HuH-7 (cell line): ENCODE measurements at regions not wholly inside any gene's neighbourhood (a gene's known extent, or its start where the extent isn't known, plus 50 kb on each side); places are given as distances from the start of the nearest gene placed in this dataset.
A peak's percentile ranks its signal among the peaks of the same experiment; 100 is the strongest.

Experiments
- DNase-seq: peaks from one replicate; pipeline ENCODE4 v3.0.0; 2011; ENCODE audit warnings: low spot score

- DNase-seq, result no peak
Measured at GRCh38 chr6:167755461-167755860, 71.2 kb upstream of the AFDN start.

DNA sequence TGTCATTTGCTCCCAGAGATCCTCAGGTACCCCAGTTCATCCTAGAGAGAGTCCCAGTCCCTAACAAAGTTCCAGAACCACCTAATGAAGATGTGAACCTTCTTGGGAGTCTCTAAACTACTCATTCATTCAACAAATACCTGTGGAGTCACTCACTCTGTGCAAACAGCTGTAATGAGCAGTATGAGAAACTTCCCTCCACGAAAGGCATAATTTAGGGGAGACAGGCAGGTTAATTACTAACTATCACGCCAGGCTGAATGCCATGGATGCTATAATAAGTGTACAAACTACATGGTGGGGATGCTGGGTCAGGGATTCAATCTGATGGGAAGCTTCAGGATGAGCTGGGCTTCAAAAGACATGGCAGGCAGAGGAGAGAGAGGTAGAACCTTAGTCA is 70.1 kb upstream of the AFDN start:
- no peak for DNase-seq

GRCh38 chr6:167757249-167757648 is 69.5 kb upstream of the AFDN start:
- no peak for DNase-seq

DNA sequence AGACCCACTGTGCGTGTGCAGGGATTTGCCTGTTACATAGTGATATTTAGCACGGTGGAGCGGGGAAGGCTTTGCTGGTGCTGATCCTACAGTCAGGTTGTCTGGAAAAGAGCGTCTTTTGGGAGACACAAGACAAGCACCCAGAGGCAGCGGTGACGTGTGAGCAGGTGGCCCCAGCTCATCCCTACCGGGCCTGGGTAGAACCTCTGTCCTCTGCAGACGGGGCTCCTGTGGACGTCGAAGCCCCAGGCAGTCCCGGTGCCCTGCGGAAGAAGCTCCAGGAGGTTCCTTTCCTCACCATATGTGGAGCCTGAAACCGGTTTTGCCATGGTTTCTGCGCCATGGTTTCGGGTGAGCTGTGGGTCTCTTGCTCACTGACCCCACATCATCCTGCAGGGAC is 68.9 kb upstream of the AFDN start:
- DNase-seq, result no peak

- DNase-seq, result no peak
Measured at GRCh38 chr6:167758309-167759023, 68.2 kb upstream of the AFDN start.

DNA sequence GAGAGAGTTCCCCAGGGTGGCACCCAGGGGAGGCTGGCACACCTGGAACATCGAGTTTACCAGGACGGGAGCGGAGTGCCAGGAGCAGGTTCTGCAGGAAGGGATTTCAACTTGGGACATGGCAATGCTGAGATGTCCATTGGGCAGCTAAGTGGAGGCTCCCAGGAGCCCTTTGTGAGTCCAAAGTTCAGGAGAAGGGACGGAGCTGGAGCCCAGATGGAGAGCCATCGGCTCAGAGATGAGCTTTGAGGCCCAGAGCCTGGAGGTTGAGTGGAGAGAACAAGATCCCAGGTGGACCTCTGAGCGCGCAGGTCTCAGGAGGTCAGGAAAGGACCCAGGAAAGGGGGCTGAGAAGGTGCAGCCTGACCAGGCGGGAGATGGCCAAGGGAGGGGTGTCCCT is 67.5 kb upstream of the AFDN start:
- no peak for DNase-seq

DNA sequence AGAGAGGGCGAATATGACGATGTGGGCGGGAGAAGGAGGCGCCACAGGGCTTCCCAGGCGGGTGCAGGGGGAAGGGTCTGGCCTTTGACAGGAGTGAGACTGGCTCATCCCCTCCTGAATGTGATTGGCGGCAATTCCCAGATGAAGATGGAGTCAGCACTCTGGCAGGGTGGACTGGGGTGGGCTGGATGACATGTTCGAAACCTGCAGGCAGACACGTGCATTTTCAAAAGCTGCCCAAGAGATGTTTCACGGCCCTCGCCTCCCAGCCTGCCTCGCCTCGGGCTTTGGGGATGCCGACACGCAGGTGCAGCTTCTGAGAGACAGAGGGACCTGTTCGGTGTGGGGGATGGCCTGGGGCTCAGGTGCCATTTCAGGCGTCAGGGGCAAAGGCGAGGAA is 66.8 kb upstream of the AFDN start:
- DNase-seq, result no peak

DNA sequence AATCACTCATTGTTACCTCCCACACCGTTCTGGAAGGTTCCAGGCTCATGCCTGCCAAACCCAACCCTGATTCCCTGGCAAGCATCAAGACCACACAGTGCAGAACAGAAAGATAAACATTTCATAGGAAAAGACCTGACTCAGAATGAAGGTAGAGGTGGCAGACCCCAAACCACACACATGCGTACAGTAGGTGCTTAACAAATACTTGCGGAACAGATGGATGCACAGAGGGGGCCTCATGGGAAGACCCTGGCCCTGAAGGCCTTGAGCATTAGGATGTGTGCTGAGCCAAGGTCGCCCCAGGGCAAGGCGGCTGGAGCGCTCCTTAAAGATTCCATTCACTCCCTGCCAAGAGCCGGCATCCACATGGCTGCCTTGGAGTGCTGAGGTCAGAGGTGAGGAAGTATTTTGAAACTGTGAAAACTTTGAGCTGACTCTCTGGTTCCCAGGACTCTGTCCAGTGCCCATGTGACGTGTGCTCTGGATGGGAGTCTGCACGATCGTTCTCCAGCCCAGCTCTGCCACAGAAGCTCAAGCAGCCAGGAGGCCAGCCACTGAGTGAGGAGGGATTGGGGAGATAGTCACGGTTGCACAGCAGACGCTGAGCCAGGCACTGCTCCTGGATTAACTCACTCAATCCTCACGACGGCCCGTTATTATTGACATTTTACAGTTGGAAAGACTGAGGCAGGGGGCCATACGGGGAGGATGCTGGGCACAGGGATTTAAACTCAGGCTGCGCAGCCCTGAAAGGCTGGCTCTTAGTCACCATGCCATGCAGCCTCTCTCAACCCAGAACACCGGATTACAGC is 65.5 kb upstream of the AFDN start:
- no peak for DNase-seq

DNA sequence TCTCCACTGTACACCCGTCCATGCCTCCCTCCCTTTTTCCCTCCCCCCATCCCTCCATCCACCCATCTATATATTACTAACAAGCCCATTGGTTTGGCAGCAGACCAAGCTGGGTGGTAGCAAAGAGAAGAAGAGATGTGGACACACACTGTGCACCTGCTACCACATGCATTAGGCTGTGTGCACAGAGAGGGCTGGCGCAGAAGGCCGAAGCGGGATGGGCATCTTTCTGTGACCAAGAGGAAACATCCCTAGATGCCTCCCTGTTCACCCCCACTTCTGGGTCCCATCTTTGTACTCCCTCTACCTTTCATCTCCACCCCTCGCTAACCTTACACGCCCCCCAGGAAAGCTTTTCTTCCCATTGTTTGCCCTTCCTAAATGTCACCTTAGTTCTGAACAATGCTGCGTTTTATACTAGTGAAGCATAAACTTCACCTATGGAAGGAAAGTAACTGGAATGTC is 64.9 kb upstream of the AFDN start:
- DNase-seq, result no peak

GRCh38 chr6:167762259-167762962 is 64.3 kb upstream of the AFDN start:
- DNase-seq, result peak; percentile 96

- DNase-seq, result no peak
Measured at GRCh38 chr6:167763056-167763944, 63.4 kb upstream of the AFDN start.

GRCh38 chr6:167764215-167764614 is 62.5 kb upstream of the AFDN start:
- no peak for DNase-seq

DNA sequence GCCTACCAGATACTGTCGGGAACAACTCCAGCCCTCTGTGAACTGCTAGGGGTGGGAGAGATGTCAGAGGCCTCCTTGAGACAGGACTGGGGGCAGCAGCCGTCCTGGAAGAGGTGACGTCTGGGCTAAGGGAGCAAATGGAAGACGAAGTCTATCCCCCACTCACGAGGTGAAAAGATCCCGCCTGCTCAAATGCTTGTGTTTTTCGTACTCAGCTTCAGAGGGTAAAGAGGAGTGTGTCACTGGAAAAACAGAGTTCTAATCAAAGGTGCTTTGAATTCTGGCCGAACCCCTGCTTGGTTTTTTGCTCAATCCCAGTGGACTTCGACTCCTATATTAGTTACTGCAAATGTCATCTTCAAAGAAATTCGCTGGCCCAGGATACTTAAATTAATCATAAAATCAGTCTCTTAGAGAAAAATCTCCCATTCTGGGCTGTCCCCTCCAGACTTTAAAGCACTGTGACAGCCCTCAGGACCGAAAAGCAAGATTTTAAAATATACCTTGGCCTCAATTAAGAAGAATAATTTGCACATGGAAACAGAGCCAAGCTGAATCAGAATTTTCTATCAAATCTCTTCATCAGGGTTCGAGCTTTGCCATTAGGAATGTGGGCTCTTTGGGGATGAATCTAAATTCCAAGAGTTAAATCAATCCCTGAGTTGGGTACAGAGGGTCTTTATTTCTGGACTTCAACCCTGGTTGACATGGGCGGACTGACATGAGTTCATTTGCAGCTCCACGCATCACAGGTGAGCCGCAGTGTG is 61.8 kb upstream of the AFDN start:
- DNase-seq, result no peak

GRCh38 chr6:167766986-167767714 is 59.6 kb upstream of the AFDN start:
- DNase-seq, result no peak

GRCh38 chr6:167767715-167768107 is 59.0 kb upstream of the AFDN start:
- DNase-seq, result no peak

DNA sequence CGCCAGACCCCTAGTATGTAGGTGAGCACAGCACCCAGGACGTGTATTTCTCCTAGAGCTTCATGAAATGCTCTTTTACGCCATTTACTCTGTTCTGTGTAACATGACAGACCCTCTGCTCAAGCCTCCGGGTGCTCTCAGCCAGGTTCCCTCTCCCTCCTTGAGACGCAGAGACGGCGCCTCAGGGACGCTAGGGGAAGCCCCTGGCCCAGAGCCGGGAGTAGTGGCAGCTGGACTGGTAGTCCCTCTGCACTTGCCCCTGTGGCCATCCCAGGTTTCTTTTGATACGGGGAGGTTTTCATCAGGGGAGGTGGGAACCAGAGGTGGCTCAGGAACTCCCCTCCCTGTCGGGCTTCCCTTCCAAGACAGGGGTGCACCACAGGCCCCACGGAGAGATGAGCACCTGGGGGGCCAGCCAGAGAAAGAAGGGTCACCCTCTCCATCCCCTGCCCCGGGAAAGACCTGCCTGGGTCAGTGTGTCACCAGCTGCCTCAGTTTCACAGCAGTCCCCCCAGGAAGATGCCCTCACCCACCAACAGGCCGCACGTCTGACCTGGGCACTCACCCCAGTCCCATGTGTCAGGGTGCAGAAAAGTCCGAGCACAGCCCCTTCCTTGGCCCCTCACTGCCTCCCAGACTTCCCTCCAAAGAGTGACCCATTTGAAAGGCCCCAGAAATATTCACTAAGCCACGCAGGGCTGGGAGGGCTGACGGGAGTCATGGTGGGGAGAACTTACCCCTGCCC is 58.1 kb upstream of the AFDN start:
- no peak for DNase-seq

DNA sequence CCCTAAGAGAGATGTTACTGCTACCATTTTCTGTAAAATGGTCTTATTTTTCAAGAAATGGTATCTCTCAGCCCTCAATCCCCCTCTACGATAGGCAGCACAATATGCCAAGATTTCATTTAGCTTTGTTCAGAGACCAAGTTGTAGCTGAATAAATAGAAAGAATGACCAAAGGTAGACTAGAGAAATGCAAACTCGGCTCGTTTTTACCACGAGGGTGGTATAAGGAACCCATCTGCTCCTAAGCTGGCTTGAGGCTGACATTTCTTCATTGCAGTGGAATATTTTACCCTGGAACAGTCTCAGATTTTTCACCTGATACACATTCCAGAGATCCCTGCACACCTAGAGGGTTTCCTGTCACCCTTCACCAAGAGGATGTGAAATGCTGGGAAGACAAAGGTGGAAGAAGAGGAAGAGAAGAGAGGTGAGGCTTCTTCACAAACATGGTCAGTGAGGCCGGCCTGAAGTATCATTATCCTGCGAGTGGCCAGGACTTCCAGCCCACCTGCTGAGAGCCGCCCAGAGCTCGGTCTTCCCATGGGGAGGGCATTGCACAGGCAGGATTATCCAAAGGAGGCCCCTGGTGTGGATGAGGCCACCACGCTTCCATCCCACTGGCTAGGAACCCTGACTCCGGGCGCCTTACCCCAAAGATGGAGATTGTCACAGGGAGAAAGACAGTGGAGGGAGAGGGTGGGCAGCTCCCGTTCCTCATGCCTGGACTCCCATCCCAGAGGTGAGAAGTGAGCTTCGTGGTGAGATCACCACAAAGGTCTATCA is 57.1 kb upstream of the AFDN start:
- DNase-seq, result no peak

DNA sequence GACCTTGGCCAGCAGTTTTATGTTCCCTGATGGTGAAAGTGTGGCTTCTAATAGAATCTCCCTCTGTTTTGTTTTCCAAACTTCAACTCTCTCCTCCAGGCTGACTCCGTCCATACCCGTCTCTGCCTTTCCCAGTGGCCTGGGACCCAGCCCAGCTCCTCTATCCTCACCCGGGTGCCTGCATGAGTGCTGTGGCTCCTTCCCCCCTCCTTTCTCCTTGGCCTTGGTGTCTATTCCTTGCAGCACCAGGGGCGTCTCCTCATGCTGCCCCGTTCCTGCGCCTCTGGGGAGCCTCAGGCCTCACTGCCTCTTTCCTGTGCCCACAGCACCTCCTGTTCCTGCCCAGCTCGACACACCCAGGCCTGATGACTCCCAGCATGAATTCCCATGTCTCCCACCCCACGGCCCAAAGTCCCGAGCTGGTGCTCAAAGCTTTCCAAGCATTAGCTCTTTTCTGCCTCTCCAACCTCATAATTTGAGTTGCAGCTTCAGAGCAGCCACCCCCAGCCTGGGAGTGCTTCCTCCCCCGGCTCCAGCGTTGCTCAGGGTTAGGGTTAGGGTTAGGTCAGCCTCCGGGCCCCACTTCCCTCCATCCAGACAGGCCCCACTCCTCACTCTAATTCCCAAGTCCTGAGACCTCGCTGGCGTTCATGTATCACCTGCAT is 56.3 kb upstream of the AFDN start:
- no peak for DNase-seq
